ENCODE measurements at regions not wholly inside any gene's neighbourhood (a gene's known extent, or its start where the extent isn't known, plus 50 kb on each side); places are given as distances from the start of the nearest gene placed in this dataset.

- TF ChIP-seq CTCF (IDR thresholded peaks at IDR 0.05; ENCODE audit: low read length) (no peak), EZH2phosphoT487 (IDR thresholded peaks at IDR 0.05; ENCODE audit: low read length) (no peak), EZH2 (optimal IDR thresholded peaks at IDR 0.05; ENCODE audit: low read depth, low read length) (no peak)
Measured at GRCh38 chr10:83960125-83960524, 179.2 kb upstream of the GHITM start.

Measured in MM.1S (cell line).